GM19438 (cell line): ENCODE measurements at regions not wholly inside any gene's neighbourhood (a gene's known extent, or its start where the extent isn't known, plus 50 kb on each side); places are given as distances from the start of the nearest gene placed in this dataset.

Experiments
- ATAC-seq: cut with Tn5 transposase; IDR thresholded peaks from one replicate; pipeline ENCODE4 v1.9.1; 2021; ENCODE audit warnings: low read depth; ENCODE audit not compliant: unreplicated experiment

- no peak for ATAC-seq
These were observed 83.7 kb upstream of the MBOAT2 start for GRCh38 chr2:9087121-9087681.

GRCh38 chr2:9086465-9086864 is 83.0 kb upstream of the MBOAT2 start:
- ATAC-seq: no peak

GRCh38 chr2:9085353-9085752 is 81.9 kb upstream of the MBOAT2 start:
- ATAC-seq: no peak

DNA sequence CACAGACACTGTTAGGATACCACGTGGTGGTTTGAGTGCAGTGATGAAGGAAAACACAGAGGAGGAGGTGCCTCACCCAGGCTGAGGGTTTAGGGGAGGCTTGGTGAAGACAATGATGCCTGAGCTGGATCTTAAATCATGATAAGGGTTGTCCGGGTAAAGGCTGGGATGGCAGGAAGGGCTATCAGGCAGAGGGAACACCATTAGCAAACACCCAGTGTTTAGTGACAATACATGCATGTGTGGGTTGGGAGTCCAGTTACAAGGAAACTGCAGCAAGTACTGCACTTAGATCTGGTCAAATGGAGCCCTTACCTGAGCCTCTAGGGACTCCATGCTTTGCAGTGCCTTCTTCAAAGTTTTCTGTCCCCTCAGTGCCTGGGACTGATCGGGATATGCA is 79.8 kb upstream of the MBOAT2 start:
- no peak for ATAC-seq

DNA sequence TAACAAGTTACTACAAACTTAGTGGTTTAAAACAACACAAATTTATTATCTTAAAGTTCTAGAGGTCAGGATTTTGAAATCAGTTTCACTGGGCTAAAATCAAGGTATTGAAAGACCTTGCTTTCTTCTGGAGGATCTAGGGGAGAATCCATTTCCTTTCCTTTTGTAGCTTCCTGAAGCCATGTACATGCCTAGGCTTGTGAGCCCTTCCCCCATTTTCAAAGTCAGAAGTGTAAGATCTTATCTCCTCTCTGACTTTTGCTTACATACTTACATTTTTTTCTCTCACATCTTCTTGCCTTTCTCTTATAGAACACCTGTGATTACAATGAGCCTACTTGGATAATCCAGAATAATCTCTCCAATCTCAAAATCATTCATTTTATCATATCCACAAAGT is 78.7 kb upstream of the MBOAT2 start:
- ATAC-seq: no peak

DNA sequence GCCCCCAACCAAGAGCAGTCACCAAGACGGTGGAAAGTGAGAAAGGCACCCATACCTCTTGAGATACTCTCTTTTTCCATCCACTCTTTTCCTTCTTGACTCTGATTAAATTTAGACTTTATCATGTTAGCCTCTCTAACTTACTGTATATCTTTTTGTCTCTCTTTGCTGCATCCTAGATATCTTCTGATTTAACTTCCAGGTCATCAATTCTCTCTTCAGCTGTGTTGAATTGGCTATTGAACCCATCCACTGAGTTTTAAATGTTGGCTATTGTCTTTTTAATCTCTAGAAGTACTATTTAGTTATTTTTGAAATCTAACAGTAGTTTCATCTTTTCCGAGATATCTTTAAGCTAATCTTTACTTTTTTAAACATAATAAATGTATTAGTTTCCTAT is 78.3 kb upstream of the MBOAT2 start:
- no peak for ATAC-seq

DNA sequence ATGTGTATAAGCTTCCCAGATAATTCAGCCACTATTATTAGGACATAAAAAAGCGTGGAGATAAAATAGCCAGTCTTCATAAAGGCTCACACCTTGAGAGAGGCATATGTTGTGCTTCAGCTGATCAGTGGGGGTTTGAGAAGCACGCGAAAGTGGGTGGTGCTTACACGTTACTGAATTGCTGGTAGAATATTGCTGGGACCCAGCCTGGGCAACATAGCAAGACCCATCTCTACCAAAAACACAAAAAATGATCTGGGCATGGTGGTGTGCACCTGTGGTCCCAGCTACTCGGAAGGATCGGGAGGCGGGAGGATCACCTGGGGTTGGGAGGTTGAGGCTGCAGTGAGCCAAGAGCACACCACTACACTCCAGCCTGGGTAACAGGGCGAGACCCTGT is 74.9 kb upstream of the MBOAT2 start:
- no peak for ATAC-seq

GRCh38 chr2:9077691-9078090 is 74.2 kb upstream of the MBOAT2 start:
- no peak for ATAC-seq

GRCh38 chr2:9076755-9077154 is 73.3 kb upstream of the MBOAT2 start:
- ATAC-seq: no peak

GRCh38 chr2:9076210-9076609 is 72.7 kb upstream of the MBOAT2 start:
- no peak for ATAC-seq

GRCh38 chr2:9074930-9075329 is 71.4 kb upstream of the MBOAT2 start:
- no peak for ATAC-seq

DNA sequence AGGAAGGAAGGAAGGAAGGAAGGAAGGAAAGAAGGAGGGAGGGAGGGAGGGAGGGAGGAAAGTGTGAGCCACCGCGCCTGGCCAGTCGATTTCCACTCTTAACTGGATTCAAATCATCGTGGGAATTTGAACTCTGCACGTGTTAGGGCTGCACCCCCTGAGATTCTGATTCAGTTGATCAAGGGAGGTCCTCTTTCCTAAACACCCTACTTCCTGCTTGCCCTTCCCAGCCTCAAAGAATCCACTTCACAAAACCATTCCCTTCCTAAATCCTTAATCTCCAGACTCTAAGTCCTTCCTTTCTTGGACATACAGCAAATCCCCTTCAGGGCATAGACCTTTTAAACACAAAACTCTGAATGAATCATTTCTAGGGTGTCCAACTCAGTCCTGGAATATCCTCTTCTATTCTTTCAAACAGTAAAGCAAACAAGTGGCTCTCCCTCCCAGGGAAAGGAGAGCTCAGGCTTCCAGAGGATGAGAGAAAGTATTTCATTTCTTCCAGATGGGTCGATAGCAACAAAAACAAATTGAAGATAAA is 68.2 kb upstream of the MBOAT2 start:
- no peak for ATAC-seq

DNA sequence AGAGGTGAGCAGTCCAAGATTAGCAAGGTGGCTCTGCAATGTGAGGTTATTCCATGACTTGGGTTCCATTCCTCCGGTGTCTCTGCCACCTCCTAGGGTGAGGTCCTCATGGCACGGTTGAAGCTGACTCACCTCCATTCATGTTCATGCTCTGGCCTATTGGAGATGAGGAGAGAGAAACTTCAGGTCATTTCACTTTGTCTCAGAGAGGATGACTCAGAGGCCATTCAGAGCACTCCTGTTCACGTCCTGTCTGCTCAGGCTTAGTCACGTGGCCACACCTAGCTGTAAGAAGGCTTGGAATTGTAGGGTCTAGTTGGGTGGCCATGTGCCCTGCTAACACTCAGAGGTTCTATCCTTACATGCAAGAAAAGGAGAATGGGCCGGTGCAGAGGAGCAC is 67.5 kb upstream of the MBOAT2 start:
- ATAC-seq: no peak

GRCh38 chr2:9069543-9069942 is 66.1 kb upstream of the MBOAT2 start:
- no peak for ATAC-seq

GRCh38 chr2:9065901-9066300 is 62.4 kb upstream of the MBOAT2 start:
- no peak for ATAC-seq

GRCh38 chr2:9063023-9063606 is 59.6 kb upstream of the MBOAT2 start:
- ATAC-seq: no peak

DNA sequence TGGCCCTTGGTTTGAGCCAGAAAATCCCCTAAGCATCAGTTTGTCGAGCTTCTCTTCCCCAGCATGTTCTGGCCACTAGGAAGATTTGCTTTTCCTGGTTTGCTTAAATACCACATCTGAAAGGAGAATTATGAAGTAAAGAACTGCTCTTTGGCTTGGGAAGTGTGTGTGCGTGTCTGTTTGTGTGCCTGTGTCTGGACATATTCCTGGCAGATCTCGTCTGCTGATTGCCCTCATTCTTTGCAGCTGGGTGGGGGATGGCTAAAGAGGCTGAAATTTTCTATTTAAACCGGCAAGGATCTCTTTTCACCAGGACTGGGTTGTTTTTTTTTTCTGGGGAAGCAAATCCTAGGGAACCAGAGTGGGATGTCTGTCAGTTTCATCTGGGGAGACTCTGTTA is 57.3 kb upstream of the MBOAT2 start:
- no peak for ATAC-seq

GRCh38 chr2:9057939-9058761 is 54.7 kb upstream of the MBOAT2 start:
- ATAC-seq: no peak

- ATAC-seq: no peak
These were observed 52.0 kb upstream of the MBOAT2 start for GRCh38 chr2:9055471-9055870.

- ATAC-seq: no peak
These were observed 50.0 kb upstream of the MBOAT2 start for GRCh38 chr2:9053534-9053931.
